ENCODE measurements at regions not wholly inside any gene's neighbourhood (a gene's known extent, or its start where the extent isn't known, plus 50 kb on each side); places are given as distances from the start of the nearest gene placed in this dataset.
"Not testable (repeated sequence)": the region's sequence is repeated elsewhere in the genome, so short reads cannot be mapped to it uniquely, and the experiment has no call there.

- Histone ChIP-seq H3K4me3 (no peak overlapping the region), H3K4me1 (no peaks in the 10 kb centered on the region), H3K9me3 (no peaks in the 10 kb centered on the region), H3K27ac (no peak overlapping the region), H3K27me3 (no peaks in the 10 kb centered on the region), H3K36me3 (no peaks in the 10 kb centered on the region)
- DNase-seq (no peak), ATAC-seq (no peak)
- intact Hi-C loops (cut with DNase I) = no loop called here
- TF ChIP-seq CTCF (IDR thresholded peaks at IDR 0.05) = no peak
Measured at GRCh38 chr1:233815865-233816264, 88.6 kb upstream of the SLC35F3 start.

GRCh38 chr1:233816348-233816747 lies 88.1 kb upstream of the SLC35F3 start:
- DNase-seq = no peak
- intact Hi-C loops (cut with DNase I) = no loop called here
- Histone ChIP-seq H3K9me3 (no peaks in the 10 kb centered on the region), H3K27me3 (no peaks in the 10 kb centered on the region), H3K4me3 (no peak overlapping the region), H3K4me1 (no peaks in the 10 kb centered on the region), H3K36me3 (no peaks in the 10 kb centered on the region), H3K27ac (no peak overlapping the region)
- no peak for ATAC-seq
- no peak for TF ChIP-seq CTCF (IDR thresholded peaks at IDR 0.05)

GRCh38 chr1:233819042-233819441 lies 85.4 kb upstream of the SLC35F3 start:
- no peak for ATAC-seq

GRCh38 chr1:233824179-233824578 lies 80.3 kb upstream of the SLC35F3 start:
- H3K27ac ChIP-seq; H3K4me1 ChIP-seq; ATAC-seq; H3K4me3 ChIP-seq; H3K27me3 ChIP-seq; intact Hi-C loops (cut with DNase I); H3K36me3 ChIP-seq; DNase-seq: not testable (repeated sequence)
- H3K9me3 ChIP-seq = peaks cover 0 to 13% of the 10 kb centered on the region in 2 donors

More at GRCh38 chr1:233819042-233819441, 85.4 kb upstream of the SLC35F3 start:
- no peak for TF ChIP-seq CTCF (IDR thresholded peaks at IDR 0.05)
- peaks cover 0 to 3% of the 10 kb centered on the region in 2 donors for H3K9me3 ChIP-seq
- no peaks in the 10 kb centered on the region for H3K27me3 ChIP-seq
- H3K4me1 ChIP-seq = no peaks in the 10 kb centered on the region
- no peaks in the 10 kb centered on the region for H3K36me3 ChIP-seq
- H3K4me3 ChIP-seq = no peak overlapping the region
- intact Hi-C loops (cut with DNase I) = no loop called here
- no peak overlapping the region for H3K27ac ChIP-seq
- DNase-seq = no peak

- H3K9me3 ChIP-seq = peaks cover 0 to 24% of the 10 kb centered on the region in 2 donors
- DNase-seq; ATAC-seq; H3K4me1 ChIP-seq; H3K27me3 ChIP-seq; intact Hi-C loops (cut with DNase I); H3K36me3 ChIP-seq; H3K4me3 ChIP-seq; H3K27ac ChIP-seq: not testable (repeated sequence)
Measured at GRCh38 chr1:233827937-233828336, 76.5 kb upstream of the SLC35F3 start.

GRCh38 chr1:233828480-233828879 lies 76.0 kb upstream of the SLC35F3 start:
- no peak for DNase-seq
- H3K9me3 ChIP-seq = peaks cover 0 to 22% of the 10 kb centered on the region in 2 donors
- no peak for ATAC-seq
- H3K4me3 ChIP-seq = no peak overlapping the region
- H3K36me3 ChIP-seq = no peaks in the 10 kb centered on the region
- TF ChIP-seq CTCF (IDR thresholded peaks at IDR 0.05) = no peak
- H3K4me1 ChIP-seq = no peaks in the 10 kb centered on the region
- H3K27me3 ChIP-seq = no peaks in the 10 kb centered on the region
- H3K27ac ChIP-seq = no peak overlapping the region
- intact Hi-C loops (cut with DNase I) = no loop called here
